ENCODE measurements at regions not wholly inside any gene's neighbourhood (a gene's known extent, or its start where the extent isn't known, plus 50 kb on each side); places are given as distances from the start of the nearest gene placed in this dataset.

- TF ChIP-seq CTCF (tag by site-specific recombination; IDR thresholded peaks at IDR 0.05) (no peak), ZNF596 (tag by site-specific recombination; IDR thresholded peaks at IDR 0.05) (no peak)
Measured at GRCh38 chr10:29068302-29068701, 220.6 kb upstream of the LYZL1 start.
